AG10803 (cell line): ENCODE measurements at regions not wholly inside any gene's neighbourhood (a gene's known extent, or its start where the extent isn't known, plus 50 kb on each side); places are given as distances from the start of the nearest gene placed in this dataset.

Source experiments
- DNase-seq: peaks from one replicate; pipeline ENCODE4 v3.0.0; 2010; ENCODE audit warnings: low read depth
- H3K4me3 ChIP-seq: 2 replicates; pipeline ENCODE4 v1.5.1; 2011; ENCODE audit warnings: mild to moderate bottlenecking, low read length, control low read depth
- TF ChIP-seq, protein P1 (sequence below): conservative IDR thresholded peaks from 2 replicates; pipeline ENCODE4 v1.5.1; 2011; ENCODE audit warnings: mild to moderate bottlenecking, low read length, control low read depth, inconsistent platforms

DNA sequence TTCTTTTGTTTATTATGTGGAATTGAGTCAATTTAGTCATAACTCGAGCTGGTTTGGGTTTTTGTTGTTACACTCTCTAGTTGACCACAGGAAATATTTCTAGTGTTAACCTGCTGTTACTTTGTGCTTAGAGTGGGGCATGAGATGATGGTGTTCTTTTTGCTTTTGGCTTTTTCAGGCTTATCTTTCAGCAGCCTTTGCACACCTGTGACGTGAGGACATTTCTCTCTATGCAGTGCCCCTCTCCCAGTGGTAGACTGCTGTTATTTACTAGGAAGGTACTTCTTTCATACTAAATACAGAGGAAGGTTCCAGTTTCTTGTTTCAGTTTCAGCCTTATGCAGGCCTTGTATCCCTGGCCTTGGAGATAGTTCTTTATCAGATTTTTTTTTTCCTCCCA is 766.8 kb upstream of the MAN1A1 start:
- no peak overlapping the region for H3K4me3 ChIP-seq
- no peak for DNase-seq
- TF ChIP-seq, protein P1, sequence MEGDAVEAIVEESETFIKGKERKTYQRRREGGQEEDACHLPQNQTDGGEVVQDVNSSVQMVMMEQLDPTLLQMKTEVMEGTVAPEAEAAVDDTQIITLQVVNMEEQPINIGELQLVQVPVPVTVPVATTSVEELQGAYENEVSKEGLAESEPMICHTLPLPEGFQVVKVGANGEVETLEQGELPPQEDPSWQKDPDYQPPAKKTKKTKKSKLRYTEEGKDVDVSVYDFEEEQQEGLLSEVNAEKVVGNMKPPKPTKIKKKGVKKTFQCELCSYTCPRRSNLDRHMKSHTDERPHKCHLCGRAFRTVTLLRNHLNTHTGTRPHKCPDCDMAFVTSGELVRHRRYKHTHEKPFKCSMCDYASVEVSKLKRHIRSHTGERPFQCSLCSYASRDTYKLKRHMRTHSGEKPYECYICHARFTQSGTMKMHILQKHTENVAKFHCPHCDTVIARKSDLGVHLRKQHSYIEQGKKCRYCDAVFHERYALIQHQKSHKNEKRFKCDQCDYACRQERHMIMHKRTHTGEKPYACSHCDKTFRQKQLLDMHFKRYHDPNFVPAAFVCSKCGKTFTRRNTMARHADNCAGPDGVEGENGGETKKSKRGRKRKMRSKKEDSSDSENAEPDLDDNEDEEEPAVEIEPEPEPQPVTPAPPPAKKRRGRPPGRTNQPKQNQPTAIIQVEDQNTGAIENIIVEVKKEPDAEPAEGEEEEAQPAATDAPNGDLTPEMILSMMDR: no peak

DNA sequence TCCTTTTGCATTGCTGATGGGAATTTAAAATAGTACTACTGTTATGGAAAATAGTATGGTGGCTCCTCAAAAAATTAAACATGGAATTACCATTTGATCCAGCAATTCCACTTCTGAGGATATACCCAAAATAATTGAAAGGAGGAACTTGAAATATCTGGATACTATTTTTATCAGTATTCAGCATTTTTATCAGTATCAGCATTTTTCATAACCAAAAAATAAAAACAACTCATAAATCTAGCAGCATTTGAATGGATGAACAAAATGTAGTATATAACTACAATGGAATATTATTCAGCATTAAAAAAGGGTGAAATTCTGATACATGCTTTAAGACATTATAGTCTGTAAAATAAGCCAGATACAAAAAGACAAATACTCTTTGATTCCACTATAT is 763.4 kb upstream of the MAN1A1 start:
- no peak overlapping the region for H3K4me3 ChIP-seq
- TF ChIP-seq, protein P1: no peak
- DNase-seq: no peak

DNA sequence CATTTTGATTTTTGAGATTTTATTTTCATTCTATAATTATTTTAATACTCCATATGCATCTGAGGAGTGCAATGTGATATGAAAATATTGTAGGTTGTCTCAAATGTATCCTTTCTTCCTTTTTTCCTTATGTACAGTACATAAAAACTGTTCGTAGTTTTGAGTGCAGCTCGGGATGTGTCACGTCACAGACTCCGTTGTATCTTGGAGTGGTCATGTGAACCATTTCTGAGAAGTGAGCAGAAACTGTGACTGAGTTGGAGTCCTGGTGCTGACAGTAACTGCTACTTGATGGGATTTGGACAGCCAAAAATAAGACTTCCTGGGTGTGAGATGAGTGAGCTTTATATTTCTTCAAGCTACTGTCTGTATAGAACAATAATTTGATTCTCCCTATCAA is 761.4 kb upstream of the MAN1A1 start:
- TF ChIP-seq, protein P1: no peak
- DNase-seq: no peak
- no peak overlapping the region for H3K4me3 ChIP-seq

DNA sequence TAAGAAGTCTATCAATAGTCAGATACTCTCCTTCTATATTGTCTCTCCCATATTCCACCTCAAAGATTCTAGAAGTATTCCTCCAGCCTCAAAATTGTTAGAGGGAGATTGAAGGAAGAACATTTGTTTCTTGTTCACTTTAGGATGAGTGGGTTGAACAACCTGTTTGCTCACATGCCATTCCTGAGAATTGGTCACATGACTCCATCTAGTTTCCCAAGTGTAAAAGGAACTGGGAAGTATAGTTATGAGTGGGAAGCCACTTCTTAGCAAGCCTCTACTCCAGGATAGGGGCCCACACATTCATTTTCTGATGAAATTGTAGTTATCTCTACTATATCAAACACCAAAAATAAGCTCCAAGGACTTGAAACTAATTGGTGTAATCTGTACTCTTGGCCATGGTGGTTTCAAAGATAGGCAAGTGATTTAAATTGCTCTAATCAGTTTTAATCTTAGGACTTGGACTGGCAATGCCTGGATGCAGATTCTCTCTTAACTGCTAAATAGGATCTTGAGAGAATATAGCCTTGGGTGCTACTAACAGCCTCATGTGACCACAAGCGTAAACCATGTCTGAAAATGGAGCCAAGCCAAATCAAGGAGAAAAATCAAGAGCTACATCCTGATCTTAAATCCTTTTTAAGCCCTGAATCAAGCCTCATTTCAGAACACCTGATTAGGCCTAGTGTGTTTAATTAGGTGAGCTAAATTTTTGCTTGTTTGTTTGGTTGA is 758.7 kb upstream of the MAN1A1 start:
- DNase-seq: no peak
- TF ChIP-seq, protein P1: no peak
- H3K4me3 ChIP-seq: no peak overlapping the region

DNA sequence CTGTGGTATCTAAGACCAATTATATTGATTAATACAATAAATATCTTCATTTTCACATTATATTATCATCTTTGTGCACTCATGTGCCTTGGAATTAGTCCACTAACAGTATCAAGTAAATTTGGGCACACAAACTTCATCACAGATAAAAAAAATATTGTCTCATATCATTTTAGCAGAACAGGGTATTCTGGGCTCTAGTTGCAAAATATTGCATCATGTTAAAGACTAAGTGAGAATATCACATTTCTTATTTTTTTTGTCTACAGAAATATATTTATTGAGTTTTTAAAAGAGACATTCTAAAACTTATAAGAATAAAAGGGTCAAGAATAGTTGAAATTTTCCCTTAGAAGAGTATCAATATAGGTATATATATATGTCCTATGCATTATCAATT is 754.1 kb upstream of the MAN1A1 start:
- no peak overlapping the region for H3K4me3 ChIP-seq
- no peak for DNase-seq
- TF ChIP-seq, protein P1: no peak

DNA sequence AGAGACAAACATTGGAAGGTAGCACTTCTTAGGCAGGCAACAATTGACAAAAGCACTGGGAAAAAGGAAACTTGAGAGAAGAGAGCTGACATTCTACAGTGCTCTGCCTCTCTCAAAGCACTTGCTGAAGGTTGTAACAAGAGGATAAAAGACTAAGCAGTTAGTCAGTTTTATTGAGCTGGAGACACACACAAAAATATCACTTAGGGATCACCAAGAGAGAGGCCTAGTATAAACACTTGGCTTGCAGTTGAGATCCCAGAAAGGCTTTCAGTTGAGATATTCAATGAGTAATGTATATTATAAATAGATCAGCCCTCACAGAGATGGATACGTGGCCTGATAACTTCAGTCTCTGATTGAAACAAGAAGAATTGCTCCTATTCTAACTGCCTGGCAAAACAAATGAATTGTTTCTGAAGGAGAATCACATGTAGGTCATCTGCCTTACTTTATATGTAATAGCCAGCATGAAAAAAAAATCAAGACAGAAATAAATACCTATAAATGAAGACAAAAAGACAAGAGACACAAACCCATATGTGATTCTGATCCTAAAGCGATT is 747.2 kb upstream of the MAN1A1 start:
- H3K4me3 ChIP-seq: no peak overlapping the region
- DNase-seq: no peak
- TF ChIP-seq, protein P1: no peak

DNA sequence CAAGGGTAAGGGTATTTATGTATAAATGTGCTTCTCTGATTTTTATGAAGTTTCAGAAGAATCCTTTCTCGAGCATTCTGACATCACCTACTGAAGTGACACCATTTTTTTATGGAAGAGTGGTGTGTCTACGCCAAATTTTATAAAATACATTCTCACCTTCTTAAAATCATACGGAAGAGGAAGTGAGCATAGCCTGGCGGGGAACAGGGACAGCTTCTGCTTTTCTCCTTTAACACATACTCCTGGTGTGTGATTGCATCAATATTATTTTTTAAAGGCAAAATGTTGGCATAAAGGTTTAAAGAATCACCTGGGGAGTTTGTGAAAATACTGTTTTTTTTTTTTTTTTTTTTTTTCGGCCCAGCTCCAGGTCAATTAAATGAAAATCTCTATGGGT is 733.6 kb upstream of the MAN1A1 start:
- TF ChIP-seq, protein P1: no peak
- DNase-seq: no peak
- H3K4me3 ChIP-seq: no peak overlapping the region
